GDM1 (cell line): ENCODE measurements at regions not wholly inside any gene's neighbourhood (a gene's known extent, or its start where the extent isn't known, plus 50 kb on each side); places are given as distances from the start of the nearest gene placed in this dataset.

Experiments used
- DNase-seq: peaks from one replicate; lab custom pipeline; 2025; lab: John Stamatoyannopoulos, UW

DNA sequence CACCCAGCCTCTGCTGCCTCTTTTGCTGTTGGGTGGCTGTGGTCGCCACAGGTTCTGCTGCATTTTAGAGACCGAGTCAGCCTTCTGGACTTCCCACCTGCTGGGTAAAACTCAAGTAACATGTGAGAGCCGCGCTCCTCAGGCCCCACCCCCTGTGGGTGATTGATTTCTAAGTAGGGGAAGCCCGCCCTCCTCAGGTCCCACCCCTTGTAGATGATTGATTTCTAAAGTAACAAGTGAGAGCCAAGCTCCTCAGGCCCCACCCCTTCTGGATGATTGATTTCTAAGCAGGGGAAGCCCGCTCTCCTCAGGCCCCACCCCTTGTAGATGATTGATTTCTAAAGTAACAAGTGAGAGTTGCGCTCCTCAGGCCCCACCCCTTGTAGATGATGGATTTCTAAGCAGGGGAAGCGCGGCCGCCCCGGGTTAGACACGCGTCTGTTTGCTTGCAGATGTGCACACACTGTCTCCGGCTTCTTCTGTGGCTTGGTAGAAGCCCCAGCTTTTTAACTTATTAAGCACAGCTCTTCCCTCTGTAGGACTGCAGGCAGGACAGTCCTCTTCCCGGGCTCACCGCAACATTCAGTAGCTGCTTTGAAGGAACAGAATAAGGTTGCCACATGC is 83.4 kb downstream of the FAM43A start:
- peak; percentile 88 for DNase-seq

DNA sequence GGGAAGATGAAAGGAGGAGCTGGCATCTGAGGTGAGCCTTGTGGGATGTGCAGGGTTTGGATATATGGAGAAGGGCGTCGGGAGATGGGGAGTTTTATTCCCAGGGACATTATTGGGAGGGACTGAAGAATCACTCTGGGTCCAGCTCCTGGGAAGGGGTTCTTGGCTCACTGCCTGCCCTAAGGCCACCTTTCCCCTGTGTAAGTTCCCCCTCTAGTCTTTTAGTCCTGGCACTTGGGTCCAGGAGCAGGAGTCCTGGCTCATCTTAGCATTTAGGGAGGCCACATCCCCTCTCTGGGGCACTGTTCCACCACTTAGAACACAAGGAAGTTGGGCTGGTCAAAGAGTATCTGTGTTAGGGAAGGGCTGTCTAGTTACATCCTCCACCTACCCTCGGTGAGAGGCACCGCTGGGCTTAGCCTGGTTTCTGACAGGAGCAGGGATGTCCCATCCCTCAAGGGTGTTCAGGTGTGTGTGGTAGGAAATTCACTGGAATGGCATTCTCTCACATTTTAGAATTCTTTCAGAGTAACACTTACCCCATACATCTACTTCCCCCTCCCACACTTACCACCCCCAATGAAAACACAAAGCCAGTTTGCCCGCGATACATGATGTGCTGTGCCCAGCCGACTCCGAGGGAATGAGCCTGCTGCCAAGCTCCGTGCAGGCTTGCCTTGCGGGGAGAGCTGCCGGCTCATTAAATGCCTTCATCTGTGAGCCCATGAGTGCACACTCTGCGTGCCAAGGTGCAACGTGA is 86.7 kb downstream of the FAM43A start:
- DNase-seq, result no peak

DNA sequence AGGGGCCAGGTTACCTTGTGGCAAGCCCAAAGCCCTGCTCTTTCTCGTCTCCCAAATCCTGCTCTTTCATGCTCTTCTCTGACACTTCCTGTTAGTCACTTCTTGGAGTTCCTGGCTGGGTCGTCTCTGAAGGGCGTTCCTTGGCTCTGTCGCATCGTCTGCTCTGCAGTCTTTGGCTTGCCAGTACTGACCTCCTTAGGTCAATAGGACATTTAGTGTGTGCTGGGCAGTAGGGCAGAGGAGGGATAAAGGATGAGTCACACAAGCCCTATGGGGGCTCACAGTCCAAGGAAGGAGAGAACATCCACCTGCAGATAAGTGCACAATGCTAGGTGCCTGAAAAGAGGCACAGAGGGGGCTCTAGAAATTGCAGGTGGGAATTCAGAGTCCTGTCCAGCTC is 87.5 kb downstream of the FAM43A start:
- no peak for DNase-seq

DNA sequence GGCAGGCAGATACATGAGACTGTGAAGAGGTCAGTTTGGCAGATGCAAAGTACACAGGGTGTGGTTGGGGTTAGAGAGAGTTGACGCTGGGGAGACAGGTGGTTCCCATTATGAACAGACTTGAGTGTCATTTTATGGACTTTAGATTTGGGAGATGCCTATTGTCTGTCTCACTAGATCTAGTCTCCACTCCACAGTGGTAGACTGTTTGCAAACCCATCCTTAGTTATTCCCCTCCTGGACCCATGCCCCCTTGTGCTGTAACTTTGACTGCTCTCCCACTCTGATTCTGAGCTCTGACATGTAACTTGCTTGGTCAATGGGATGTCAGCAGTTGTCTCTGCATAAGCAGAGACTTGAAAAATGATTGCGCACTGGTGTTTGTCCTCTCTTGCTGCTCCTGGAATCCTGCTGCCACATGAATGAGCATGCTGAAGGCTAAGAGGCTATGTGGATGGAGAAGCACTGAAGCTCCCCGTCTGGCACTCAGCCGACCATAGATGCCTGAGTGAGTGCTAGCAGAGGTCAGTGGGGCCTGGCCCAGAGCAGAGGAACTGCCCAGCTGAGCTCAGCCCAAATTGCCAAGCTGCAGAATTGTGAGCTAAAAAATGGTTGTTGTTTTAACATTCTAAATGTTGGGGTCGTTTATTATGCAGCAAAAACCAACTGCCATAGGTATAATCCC is 88.2 kb downstream of the FAM43A start:
- DNase-seq, result no peak

DNA sequence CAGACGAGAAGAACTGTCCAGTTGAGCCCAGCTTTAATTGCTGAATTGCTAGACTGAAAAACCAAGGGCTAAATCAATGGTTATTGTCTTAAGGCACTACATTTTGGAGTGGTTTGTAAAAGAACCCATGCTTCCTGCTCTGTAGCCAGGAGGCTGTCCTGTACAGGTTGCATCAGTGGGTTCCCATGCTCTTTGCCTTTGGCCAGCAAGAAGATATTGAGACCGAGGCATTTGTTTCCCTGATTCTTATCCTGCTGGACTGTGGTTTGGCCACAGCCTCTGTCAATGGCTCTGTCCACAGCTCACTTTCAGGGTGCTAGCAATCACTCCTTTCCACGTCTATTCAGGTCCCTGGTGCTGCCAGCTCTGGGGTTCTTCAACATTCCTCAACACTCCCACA is 89.6 kb downstream of the FAM43A start:
- no peak for DNase-seq

DNA sequence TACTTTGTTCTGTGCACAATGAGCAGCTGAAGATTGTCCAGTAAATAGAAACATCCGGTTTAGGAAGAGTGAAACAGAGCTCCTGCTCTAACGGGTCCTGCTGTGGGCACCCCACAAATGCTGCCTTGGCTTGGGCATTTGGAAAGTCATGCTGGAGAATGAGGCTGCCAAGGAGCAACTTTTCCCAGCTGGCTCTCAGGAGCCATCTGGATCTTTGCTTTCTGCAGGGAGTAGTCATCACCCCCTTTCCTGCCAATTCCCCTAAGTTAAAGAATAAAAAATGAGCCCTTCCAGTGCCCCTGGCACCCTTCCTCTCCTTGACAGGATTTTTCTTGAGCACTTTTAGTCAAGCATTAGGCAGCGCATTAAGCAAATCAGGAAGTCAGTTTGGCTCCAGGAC is 90.0 kb downstream of the FAM43A start:
- no peak for DNase-seq

DNA sequence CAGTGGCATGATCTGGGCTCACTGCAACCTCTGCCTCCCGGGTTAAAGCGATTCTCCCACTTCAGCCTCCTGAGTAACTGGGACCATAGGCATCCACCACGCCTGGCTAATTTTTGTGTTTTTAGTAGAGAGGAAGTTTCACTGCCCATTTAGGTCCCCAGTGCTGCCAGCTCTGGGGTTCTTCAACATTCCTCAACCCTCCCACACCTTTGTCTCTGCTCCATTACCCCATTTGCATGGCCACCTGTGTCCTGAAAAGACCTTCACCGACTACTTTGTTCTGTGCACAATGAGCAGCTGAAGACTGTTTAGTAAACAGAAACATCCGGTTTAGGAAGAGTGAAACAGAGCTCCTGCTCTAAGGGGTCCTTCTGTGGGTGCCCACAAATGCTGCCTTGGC is 92.0 kb downstream of the FAM43A start:
- DNase-seq, result no peak

DNA sequence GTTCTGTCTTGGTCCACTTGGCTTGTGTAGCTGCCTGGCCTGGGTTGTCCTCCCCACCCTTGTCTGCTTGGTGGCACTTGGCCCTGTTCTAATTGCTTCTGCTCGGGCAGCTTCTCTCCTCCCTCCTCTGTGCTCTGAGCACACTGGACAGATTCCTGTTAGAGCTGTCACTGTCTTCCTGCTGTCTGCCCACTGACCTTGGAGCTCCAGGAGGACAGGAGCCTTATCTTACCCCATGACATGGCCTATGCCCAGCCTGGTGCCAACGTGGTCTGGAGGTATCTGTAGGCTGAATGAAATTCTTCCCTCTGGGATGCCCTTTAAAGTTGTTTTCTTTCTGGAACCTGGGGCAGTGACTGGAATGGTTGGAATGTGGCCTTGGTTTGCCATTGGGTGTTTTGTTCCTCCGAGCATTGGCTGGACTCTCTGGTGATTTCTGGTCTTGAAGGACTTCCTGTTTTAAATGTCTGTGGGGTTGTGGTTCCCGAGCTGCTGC is 94.1 kb downstream of the FAM43A start:
- DNase-seq, result no peak

DNA sequence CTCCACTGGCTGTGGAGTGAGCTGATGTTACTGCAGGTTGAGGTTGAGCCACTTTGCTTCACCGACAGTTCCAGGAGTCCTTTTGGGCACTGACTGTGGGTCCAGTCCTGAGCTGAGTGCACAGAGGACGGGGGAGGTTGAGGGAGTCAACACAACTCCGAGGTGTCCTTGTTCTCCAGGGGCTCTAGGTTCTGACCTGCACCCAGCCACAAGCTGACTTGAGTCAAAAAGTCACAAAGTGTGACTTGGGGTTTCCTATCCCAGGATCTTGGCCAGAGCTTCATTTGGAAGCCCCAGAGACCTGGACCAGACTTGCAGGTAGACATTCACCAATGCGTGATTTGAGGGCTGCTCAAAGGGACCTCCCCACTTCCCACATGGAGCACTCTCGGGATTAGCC is 95.0 kb downstream of the FAM43A start:
- DNase-seq, result no peak

DNA sequence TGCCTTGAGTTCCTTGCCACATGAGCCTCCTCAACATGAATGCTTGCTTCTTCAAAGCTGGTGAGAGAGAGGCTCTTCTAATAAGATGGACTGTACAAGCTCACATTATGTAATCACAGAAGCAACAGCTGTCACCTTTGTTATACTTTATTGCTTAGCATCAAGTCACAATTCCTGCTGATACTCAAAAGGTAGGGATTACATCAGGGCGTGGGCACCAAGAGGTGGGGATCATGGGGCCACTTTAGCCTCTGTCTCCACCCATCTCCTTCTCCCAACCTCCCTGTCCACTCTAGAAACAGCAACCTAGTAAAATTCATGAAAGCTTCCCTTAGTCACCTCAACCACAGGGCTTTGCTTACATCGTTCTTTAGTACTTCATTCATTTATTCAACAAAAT is 95.9 kb downstream of the FAM43A start:
- no peak for DNase-seq

DNA sequence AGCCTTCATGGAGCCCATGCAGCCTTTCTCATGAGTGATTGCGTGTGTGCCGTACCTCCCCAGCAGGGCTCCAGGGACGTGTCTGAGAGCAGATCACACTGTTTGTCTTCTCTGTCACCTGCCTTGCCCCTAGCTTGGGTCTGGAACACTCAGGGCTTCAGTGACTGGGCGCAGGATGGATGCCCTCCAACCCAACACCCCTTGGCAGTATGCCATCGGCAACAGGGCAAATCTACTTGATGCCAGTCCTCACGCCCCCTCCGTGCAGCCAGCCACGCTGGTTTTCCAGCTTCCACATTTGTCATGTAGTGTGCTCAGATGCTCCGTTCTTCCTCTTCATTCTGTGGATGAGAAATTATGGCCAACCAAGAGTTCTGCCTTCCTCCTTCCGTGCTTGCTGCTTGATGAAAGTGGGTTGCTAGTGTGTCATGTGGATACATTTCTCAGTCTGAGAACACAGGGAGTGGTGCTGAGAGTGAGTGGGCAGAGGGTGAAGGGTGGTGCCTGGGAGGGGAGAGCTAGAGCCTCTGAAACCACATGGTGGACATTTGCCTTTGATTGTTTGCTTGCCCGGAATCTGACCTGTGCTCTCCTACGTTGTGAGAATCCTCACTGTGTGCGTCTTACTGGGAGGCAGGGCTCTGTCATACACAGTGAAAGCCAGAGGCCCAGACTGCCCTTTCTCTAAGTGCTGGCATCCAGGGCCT is 97.2 kb downstream of the FAM43A start:
- no peak for DNase-seq

DNA sequence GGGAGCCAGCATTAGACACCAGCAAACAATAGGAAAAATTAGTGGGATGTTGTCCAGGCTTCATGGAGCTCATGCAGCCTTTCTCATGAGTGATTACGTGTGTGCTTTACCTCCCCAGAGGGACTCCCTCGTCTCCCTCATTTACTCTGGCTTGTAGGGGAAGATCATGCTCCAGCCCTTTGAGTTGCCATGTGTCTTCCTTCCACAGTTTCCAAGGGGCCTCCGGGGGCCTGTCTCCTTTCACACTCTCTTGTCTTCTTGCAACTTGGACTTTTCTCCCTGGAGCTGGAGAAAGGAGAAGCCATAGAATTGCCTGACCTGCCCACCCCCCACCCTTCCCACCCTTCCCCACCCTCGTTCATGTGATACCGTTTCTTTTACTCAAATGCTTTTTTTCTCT is 98.7 kb downstream of the FAM43A start:
- DNase-seq, result no peak

DNA sequence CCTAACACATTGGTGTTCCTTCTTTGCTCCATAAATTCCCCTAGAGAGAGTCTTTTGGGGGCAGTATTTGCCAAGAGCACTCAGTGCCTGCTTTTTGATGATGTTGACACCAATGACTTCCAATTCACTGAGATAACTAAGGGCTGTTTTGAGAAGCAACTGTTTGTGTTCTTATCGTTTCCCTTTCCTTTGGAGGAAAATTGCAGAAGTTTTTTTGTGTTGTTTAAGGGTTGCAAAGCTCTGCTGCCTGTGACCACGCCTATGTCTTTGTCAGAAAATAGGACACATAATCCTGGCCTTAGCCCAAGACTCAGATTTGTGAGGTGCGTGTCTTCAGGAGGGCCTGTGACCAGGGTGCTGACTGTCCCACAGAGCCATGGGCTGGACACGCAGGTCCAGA is 99.6 kb downstream of the FAM43A start:
- no peak for DNase-seq

DNA sequence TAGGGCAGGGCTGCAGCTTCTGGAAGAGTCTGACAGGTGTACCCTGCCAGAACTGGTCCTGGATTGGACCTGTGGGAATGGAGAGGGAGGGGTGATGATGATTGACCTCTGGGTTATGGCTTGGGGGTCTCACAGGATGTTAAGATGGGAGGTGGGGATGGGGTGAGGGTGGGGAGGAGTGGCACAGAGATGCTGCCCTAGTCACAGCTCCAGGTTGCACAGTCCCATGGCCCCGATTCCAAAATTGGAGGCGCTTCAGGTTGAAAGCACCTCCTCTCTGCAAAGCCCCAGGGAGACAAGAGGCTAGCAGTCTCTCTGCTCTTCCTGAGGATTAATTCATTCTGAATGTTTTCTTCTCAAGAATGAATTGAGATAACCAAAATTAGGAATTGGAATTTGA is 101.4 kb downstream of the FAM43A start:
- DNase-seq, result no peak

DNA sequence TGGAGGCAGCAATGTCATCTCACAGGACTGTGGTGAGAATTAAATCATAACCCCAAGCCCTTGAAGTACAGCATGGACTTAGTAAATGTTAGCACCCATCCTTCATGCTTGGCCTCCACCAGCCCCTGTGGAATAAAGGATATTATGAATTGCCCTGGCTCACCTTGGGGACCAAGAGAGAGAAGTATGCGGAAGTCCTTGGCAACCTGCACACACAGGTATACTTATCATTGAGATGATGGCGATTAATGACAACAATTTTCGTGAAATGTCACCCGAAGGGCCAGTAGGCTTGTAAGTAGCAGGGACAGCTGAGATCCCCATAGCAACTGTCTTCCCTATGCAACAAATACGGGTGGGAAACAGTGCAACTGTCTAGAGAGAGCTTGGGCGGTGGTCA is 102.0 kb downstream of the FAM43A start:
- DNase-seq, result no peak

DNA sequence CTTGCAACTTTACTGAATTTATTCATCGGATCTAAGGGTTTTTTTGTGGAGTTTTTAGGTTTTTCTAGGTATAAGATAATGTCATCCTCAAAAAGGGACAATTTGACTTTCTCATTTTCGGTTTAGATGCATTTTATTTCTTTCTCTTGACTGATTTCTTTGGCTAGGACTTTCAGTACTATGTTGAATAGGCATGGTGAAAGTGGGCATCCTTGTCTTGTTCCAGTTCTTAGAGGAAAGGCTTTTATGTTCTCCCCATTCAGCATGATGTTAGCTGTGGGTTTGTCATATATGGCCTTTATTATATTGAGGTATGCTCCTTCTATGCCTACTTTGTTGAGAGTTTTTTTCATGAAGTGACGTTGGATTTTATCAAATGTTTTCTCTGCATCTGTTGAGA is 106.7 kb downstream of the FAM43A start:
- no peak for DNase-seq

DNA sequence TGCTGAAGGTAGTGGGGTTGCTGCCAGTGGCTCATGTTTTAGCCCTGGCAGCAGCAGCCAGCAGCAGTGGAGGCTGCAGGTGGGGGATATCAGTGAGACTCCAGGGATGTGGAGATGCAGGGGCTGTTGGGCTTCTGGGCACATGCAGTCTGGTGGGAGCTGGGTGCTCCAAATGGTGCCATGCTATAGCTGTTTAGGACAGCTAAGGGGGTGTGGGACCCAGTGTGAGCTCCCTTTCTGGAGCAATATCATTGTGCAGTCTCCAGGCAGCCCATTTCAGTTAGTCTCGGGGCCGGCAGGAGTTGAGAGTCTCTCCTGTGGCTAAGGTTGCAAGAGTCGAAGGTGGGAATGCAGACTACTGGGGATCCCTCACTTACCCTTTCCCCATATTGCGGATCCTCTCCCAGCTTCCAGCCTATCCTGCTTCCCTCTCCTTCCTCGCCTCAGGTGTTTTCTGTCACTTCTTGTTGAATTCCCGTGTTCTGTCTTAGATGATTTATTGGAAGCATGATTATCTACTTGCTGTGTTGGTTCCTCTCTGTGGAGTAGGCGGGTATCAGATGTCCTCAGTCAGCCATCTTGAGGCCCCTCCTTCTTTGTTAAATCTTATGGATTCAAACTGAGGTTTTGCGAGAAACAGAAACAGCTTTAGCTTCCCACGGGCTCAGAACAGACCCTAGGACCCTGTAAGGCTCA is 112.0 kb downstream of the FAM43A start:
- no peak for DNase-seq

DNA sequence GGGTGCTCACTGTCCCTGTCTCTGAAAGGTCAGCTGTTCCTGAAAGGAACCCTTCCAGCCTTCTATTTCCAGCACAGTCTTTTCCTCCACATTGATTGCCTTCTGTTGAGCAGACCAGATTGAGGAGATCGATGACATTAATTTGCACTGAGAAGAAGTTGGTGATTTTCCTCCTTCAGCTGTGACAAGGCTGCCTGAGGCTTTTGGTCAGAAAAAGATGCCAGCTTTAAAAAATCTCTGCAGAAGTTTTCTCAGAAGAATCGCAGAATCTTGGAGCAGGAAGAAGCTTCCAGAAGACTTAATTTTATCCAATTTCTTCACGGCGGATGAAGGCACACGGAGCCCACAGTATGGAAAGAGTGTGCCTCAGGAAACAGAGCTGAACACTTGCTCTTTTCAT is 112.8 kb downstream of the FAM43A start:
- no peak for DNase-seq

DNA sequence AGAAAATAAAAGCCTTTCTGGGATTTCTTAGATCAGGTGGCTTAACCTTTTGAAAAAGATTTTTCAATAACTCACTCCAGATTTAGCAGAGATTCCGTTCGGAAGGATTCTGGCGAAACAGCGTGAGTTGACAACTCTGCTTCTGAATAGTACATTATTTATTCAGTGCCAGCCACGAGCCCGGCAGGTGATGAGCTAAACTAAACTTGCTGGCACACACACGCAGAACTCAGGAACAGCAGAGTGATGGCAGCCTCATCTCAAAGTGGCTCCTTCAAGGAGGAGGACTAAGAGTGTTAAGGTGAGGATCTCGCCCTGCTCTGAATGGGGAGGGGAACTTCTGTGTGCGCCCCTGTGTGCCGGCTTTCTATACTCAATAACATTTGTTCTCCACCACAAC is 114.3 kb downstream of the FAM43A start:
- no peak for DNase-seq

DNA sequence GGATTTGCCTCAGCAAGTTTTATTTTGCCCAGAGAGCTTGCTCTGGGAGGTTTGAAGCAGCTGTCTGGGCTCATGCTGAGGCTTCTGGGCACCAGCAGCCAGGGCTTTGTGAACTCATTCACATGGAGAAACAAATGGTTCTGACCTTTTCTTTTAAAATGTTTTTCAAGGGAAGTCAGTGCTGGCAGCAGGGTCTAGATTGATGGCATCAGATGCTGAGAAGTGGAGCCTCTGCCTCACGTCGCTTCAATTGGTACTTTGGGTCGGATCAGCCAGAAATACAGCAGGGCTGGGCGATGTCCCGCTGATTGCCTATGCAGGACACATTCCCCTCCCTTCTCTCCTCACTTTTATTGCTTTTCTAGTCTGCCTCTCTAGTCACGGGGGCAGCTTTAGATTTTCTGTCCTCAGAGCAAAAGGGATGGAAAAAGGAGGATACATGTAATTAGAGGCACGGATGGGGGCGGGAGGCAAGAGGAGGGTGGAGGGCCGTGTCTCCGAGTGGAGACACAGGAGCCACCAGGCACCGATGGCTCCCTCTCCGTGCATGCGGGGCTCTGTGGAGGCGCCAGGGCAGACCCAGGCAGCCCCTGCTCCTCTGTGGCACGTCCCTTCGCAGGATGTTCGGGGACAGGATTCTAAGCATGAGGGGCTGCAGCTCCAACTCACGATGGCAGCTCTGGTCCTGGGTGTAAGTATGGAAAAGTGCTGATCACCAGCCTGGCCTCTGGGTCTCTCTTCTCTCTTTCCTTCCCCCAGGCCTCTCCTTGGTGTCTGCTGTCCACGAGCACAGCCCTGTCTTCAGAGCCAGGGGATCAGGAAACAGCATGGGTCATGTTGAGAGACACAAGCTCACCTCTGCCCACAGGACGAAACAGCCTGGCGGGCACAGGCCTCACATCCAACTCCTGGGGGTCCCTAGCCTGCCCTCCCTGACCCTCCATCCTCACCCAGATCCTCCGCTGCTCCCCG is 116.1 kb downstream of the FAM43A start:
- no peak for DNase-seq

DNA sequence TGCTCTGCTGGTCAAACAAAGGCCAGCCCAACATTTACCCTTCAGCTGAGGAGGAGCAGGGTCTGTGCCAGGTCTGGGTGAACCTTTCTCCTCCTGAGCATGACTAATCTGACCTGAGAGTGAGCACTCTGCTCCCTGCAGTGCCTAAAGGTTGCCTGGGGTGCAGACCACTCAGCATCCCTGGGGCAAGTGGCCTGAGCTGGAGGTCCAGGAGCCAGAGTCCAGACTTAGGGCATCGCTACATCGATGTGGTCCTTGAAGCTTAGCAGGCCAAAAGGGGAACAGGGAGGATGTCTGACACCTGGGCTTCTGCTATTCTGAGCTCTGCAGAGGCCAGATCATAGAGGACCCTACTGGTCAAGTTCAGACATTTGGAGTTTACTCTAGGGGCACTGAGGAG is 119.1 kb downstream of the FAM43A start:
- DNase-seq, result no peak
